Endodermal cell (in vitro differentiated cells): ENCODE measurements at regions not wholly inside any gene's neighbourhood (a gene's known extent, or its start where the extent isn't known, plus 50 kb on each side); places are given as distances from the start of the nearest gene placed in this dataset.

Experiments
- DNase-seq: peaks from one replicate; pipeline ENCODE4 v3.0.0-alpha.2; 2017
- H3K27ac ChIP-seq: 2 replicates; pipeline ENCODE4 v1.5.1; 2013; ENCODE audit warnings: mild to moderate bottlenecking, low read depth, low read length, moderate library complexity
- H3K27me3 ChIP-seq: 2 replicates; pipeline ENCODE4 v1.6.1; 2013; ENCODE audit warnings: mild to moderate bottlenecking, low read length, moderate library complexity; ENCODE audit not compliant: insufficient read depth, control insufficient read depth, poor library complexity, severe bottlenecking
- H3K36me3 ChIP-seq: 2 replicates; pipeline ENCODE4 v1.7.0; 2013; ENCODE audit warnings: mild to moderate bottlenecking, low read length, moderate library complexity; ENCODE audit not compliant: control insufficient read depth, insufficient read depth
- H3K4me1 ChIP-seq: one replicate; pipeline ENCODE4 v1.7.0; 2013; ENCODE audit warnings: low read length; ENCODE audit not compliant: control insufficient read depth, insufficient read depth
- H3K4me3 ChIP-seq: 2 replicates; pipeline ENCODE4 v1.5.1; 2013; ENCODE audit warnings: mild to moderate bottlenecking, low read length, moderate library complexity
- H3K9ac ChIP-seq: 2 replicates; pipeline ENCODE4 v1.6.1; 2013; ENCODE audit warnings: mild to moderate bottlenecking, low read length, moderate library complexity; ENCODE audit not compliant: poor library complexity, severe bottlenecking; ENCODE audit errors: extremely low read depth
- H3K9me3 ChIP-seq: 2 replicates; pipeline ENCODE4 v1.6.1; 2013; ENCODE audit warnings: mild to moderate bottlenecking, low read length, moderate library complexity; ENCODE audit not compliant: control insufficient read depth
- H3K27ac Mint-ChIP-seq: 2 replicates; pipeline ENCODE4 v1.8.0; 2020; ENCODE audit warnings: mixed read lengths
- H3K27me3 Mint-ChIP-seq: 2 replicates; pipeline ENCODE4 v1.8.0; 2021; ENCODE audit warnings: mild to moderate bottlenecking, mixed read lengths; ENCODE audit not compliant: insufficient read depth
- H3K36me3 Mint-ChIP-seq: 2 replicates; pipeline ENCODE4 v1.8.0; 2020; ENCODE audit warnings: low read depth, mixed read lengths
- H3K4me1 Mint-ChIP-seq: 2 replicates; pipeline ENCODE4 v1.8.0; 2020; ENCODE audit warnings: mixed read lengths
- H3K4me3 Mint-ChIP-seq: 2 replicates; pipeline ENCODE4 v1.8.0; 2020; ENCODE audit warnings: mild to moderate bottlenecking, moderate library complexity, mixed read lengths
- H3K9me3 Mint-ChIP-seq: 2 replicates; pipeline ENCODE4 v1.8.0; 2020; ENCODE audit warnings: mild to moderate bottlenecking, mixed read lengths
- CTCF ChIP-seq: fragments of 200-600 bp; sonication (generic); conservative IDR thresholded peaks from 2 replicates; pipeline ENCODE4 v1.5.0; 2021; ENCODE audit warnings: antibody characterized with exemption, mild to moderate bottlenecking
- WGBS, 2 experiments: methylation state at CpG; one replicate each; pipeline versions ENCODE4 v1.1.5 to v1.1.7; 2013; ENCODE audit warnings: missing lambda C conversion rate in 2 of 2, mixed read lengths in 1 of 2; ENCODE audit not compliant: insufficient coverage in 1 of 2, insufficient read length in 1 of 2; 5-methylcytosine and 5-hydroxymethylcytosine counted together

GRCh38 chr7:139131-139530 is 53.2 kb upstream of the FAM20C start:
- peaks cover 4% of the 10 kb centered on the region for H3K27me3 Mint-ChIP-seq
- peak; percentile 70 for DNase-seq

GRCh38 chr7:139561-140243 is 52.7 kb upstream of the FAM20C start:
- H3K36me3 ChIP-seq = no peaks in the 10 kb centered on the region
- H3K9me3 ChIP-seq = no peaks in the 10 kb centered on the region
- H3K4me1 ChIP-seq = no peaks in the 10 kb centered on the region
- Mint-ChIP-seq H3K27me3 (peaks cover 4% of the 10 kb centered on the region), H3K9me3 (no peaks in the 10 kb centered on the region), H3K27ac (no peak overlapping the region), H3K36me3 (no peaks in the 10 kb centered on the region), H3K4me3 (no peak overlapping the region), H3K4me1 (peaks cover 5% of the 10 kb centered on the region)
- 87 to 94% methylated on average over 10 to 22 of the region's 22 CpGs for WGBS, 2 experiments
- no peaks in the 10 kb centered on the region for H3K27me3 ChIP-seq
- no peak overlapping the region for H3K9ac ChIP-seq
- TF ChIP-seq CTCF = no peak
- H3K4me3 ChIP-seq = no peak overlapping the region
- peak; percentile 35 for DNase-seq
- H3K27ac ChIP-seq = peak overlapping the region; percentile 24

More at GRCh38 chr7:139131-139530, 53.2 kb upstream of the FAM20C start:
- Histone ChIP-seq H3K4me3 (no peak overlapping the region), H3K4me1 (no peaks in the 10 kb centered on the region), H3K9me3 (no peaks in the 10 kb centered on the region), H3K27ac (peak overlapping the region; percentile 24), H3K27me3 (no peaks in the 10 kb centered on the region), H3K9ac (no peak overlapping the region), H3K36me3 (no peaks in the 10 kb centered on the region)
- TF ChIP-seq CTCF = no peak
- Mint-ChIP-seq H3K4me1 (peaks cover 5% of the 10 kb centered on the region), H3K9me3 (no peaks in the 10 kb centered on the region), H3K4me3 (no peak overlapping the region), H3K36me3 (no peaks in the 10 kb centered on the region), H3K27ac (no peak overlapping the region)
- WGBS, 2 experiments = 45 to 62% methylated on average over 3 to 6 of the region's 6 CpGs

GRCh38 chr7:140996-141395 is 51.4 kb upstream of the FAM20C start:
- 87 to 89% methylated on average over 6 of the region's 6 CpGs for WGBS, 2 experiments

More at GRCh38 chr7:140996-141395, 51.4 kb upstream of the FAM20C start:
- TF ChIP-seq CTCF = no peak
- H3K9me3 Mint-ChIP-seq = no peaks in the 10 kb centered on the region
- peaks cover 9% of the 10 kb centered on the region for H3K4me1 Mint-ChIP-seq
- H3K4me3 Mint-ChIP-seq = no peak overlapping the region
- Histone ChIP-seq H3K27me3 (no peaks in the 10 kb centered on the region), H3K9me3 (no peaks in the 10 kb centered on the region), H3K27ac (no peak overlapping the region), H3K4me1 (no peaks in the 10 kb centered on the region), H3K9ac (no peak overlapping the region), H3K36me3 (no peaks in the 10 kb centered on the region), H3K4me3 (no peak overlapping the region)
- no peak overlapping the region for H3K27ac Mint-ChIP-seq
- peaks cover 2% of the 10 kb centered on the region for H3K36me3 Mint-ChIP-seq
- H3K27me3 Mint-ChIP-seq = peaks cover 4% of the 10 kb centered on the region
- DNase-seq = no peak
